Common myeloid progenitor, CD34-positive (primary cell): ENCODE measurements at regions not wholly inside any gene's neighbourhood (a gene's known extent, or its start where the extent isn't known, plus 50 kb on each side); places are given as distances from the start of the nearest gene placed in this dataset.
"Not testable (repeated sequence)": the region's sequence is repeated elsewhere in the genome, so short reads cannot be mapped to it uniquely, and the experiment has no call there.

Experiments
- CTCF ChIA-PET: fragments of 350-600 bp; sonication (Branson Sonifier 250); formaldehyde crosslinking; loops from one replicate; lab custom pipeline; 2021; ENCODE audit warnings: antibody characterized with exemption; lab: Charles Lee
- POLR2A ChIA-PET: fragments of 350-600 bp; sonication (Branson Sonifier 250); formaldehyde crosslinking; loops from one replicate; lab custom pipeline; 2021; ENCODE audit warnings: antibody characterized with exemption; lab: Charles Lee
- DNase-seq, 3 donors: peaks; one replicate each; pipeline versions ENCODE4 v3.0.0 to v3.0.0-alpha.2; 2013
- H3K27ac ChIP-seq, 2 experiments: 1 replicate in 1 of 2; 2 replicates in 1 of 2; pipeline ENCODE4 v1.7.0; 2013; ENCODE audit warnings: inconsistent platforms in 2 of 2, low read length in 2 of 2, mild to moderate bottlenecking in 2 of 2, low read depth in 1 of 2, moderate library complexity in 1 of 2; ENCODE audit not compliant: severe bottlenecking in 2 of 2, insufficient read depth in 1 of 2, poor library complexity in 1 of 2
- H3K27me3 ChIP-seq, 5 experiments: replicated peaks in 2 of 5; 1 replicate in 3 of 5; 2 replicates in 2 of 5; pipeline versions ENCODE4 v1.6.1 to v1.7.0; 2013; ENCODE audit warnings: low read length in 4 of 5, mild to moderate bottlenecking in 2 of 5, moderate library complexity in 2 of 5, inconsistent platforms in 1 of 5; ENCODE audit not compliant: insufficient read depth in 5 of 5, control insufficient read depth in 4 of 5
- H3K36me3 ChIP-seq, 4 experiments: 1 replicate in 2 of 4; 2 replicates in 2 of 4; pipeline versions ENCODE4 v1.6.1 to v1.7.0; 2013; ENCODE audit warnings: low read length in 3 of 4, control low read depth in 1 of 4, mild to moderate bottlenecking in 1 of 4; ENCODE audit not compliant: control insufficient read depth in 4 of 4, insufficient read depth in 4 of 4
- H3K4me1 ChIP-seq, 4 experiments: 1 replicate in 3 of 4; 2 replicates in 1 of 4; pipeline versions ENCODE4 v1.6.1 to v1.7.1; 2013; ENCODE audit warnings: low read length in 3 of 4, mild to moderate bottlenecking in 3 of 4, control low read depth in 1 of 4, inconsistent platforms in 1 of 4, moderate library complexity in 1 of 4; ENCODE audit not compliant: control insufficient read depth in 4 of 4, insufficient read depth in 4 of 4; ENCODE audit errors: control extremely low read depth in 1 of 4
- H3K4me3 ChIP-seq, 7 experiments: 1 replicate in 4 of 7; 2 replicates in 3 of 7; pipeline versions ENCODE4 v1.5.1 to v1.7.0; 2013; ENCODE audit warnings: mild to moderate bottlenecking in 7 of 7, low read length in 6 of 7, moderate library complexity in 6 of 7, inconsistent platforms in 2 of 7, low read depth in 2 of 7, control low read depth in 1 of 7; ENCODE audit not compliant: insufficient read depth in 4 of 7, control insufficient read depth in 1 of 7; ENCODE audit errors: extremely low read depth in 1 of 7
- H3K9me3 ChIP-seq, 5 experiments: 1 replicate in 4 of 5; 2 replicates in 1 of 5; pipeline versions ENCODE4 v1.6.1 to v1.7.1; 2013; ENCODE audit warnings: low read length in 4 of 5, mild to moderate bottlenecking in 2 of 5, inconsistent platforms in 1 of 5, low read depth in 1 of 5, moderate library complexity in 1 of 5; ENCODE audit not compliant: control insufficient read depth in 4 of 5, insufficient read depth in 2 of 5; ENCODE audit errors: control extremely low read depth in 1 of 5
- WGBS: methylation state at CpG from one replicate; pipeline ENCODE4 v1.1.5; 2013; ENCODE audit not compliant: insufficient coverage; 5-methylcytosine and 5-hydroxymethylcytosine counted together

GRCh38 chr7:110446658-110447057, 644.3 kb upstream of the LRRN3 start:
- 91% methylated on average over 3 of the region's 6 CpGs for WGBS
- ChIA-PET CTCF (no interaction called here), POLR2A (no interaction called here)
- H3K4me1 ChIP-seq: no peaks in the 10 kb centered on the region
- H3K27ac ChIP-seq: no peak overlapping the region
- no peak overlapping the region for H3K4me3 ChIP-seq
- DNase-seq: no peak
- no peaks in the 10 kb centered on the region for H3K27me3 ChIP-seq
- H3K36me3 ChIP-seq: no peaks in the 10 kb centered on the region
- H3K9me3 ChIP-seq: no peaks in the 10 kb centered on the region

GRCh38 chr7:110448918-110449317, 642.0 kb upstream of the LRRN3 start:
- DNase-seq: no peak
- no peaks in the 10 kb centered on the region for H3K36me3 ChIP-seq
- no peaks in the 10 kb centered on the region for H3K9me3 ChIP-seq
- POLR2A ChIA-PET: no interaction called here
- no peaks in the 10 kb centered on the region for H3K4me1 ChIP-seq
- no peak overlapping the region for H3K27ac ChIP-seq
- H3K27me3 ChIP-seq: no peaks in the 10 kb centered on the region
- CTCF ChIA-PET: no interaction called here
- H3K4me3 ChIP-seq: no peak overlapping the region

- no peaks in the 10 kb centered on the region for H3K36me3 ChIP-seq
- no peaks in the 10 kb centered on the region for H3K4me1 ChIP-seq
- no peak overlapping the region for H3K27ac ChIP-seq
- ChIA-PET CTCF (no interaction called here), POLR2A (no interaction called here)
- H3K9me3 ChIP-seq: no peaks in the 10 kb centered on the region
- no peaks in the 10 kb centered on the region for H3K27me3 ChIP-seq
- WGBS: no CpG with 5 or more reads among the region's 3 CpGs
- DNase-seq: no peak
- no peak overlapping the region for H3K4me3 ChIP-seq
Observed at GRCh38 chr7:110454713-110455112, 636.2 kb upstream of the LRRN3 start.

- no CpG with 5 or more reads among the region's 2 CpGs for WGBS
- Histone ChIP-seq H3K9me3 (no peaks in the 10 kb centered on the region), H3K4me3 (no peak overlapping the region), H3K27me3 (no peaks in the 10 kb centered on the region), H3K27ac (no peak overlapping the region), H3K4me1 (no peaks in the 10 kb centered on the region), H3K36me3 (no peaks in the 10 kb centered on the region)
- ChIA-PET POLR2A (no interaction called here), CTCF (no interaction called here)
- DNase-seq: no peak
Observed at GRCh38 chr7:110461621-110462020, 629.3 kb upstream of the LRRN3 start.

- no peaks in the 10 kb centered on the region for H3K4me1 ChIP-seq
- CTCF ChIA-PET: no interaction called here
- no peak for DNase-seq
- H3K9me3 ChIP-seq: no peaks in the 10 kb centered on the region
- H3K36me3 ChIP-seq: no peaks in the 10 kb centered on the region
- POLR2A ChIA-PET: no interaction called here
- H3K27me3 ChIP-seq: no peaks in the 10 kb centered on the region
- no peak overlapping the region for H3K4me3 ChIP-seq
- H3K27ac ChIP-seq: no peak overlapping the region
Observed at GRCh38 chr7:110470420-110470819, 620.5 kb upstream of the LRRN3 start.

- H3K36me3 ChIP-seq, H3K4me3 ChIP-seq, POLR2A ChIA-PET, CTCF ChIA-PET, H3K27ac ChIP-seq, DNase-seq, H3K27me3 ChIP-seq, H3K9me3 ChIP-seq, H3K4me1 ChIP-seq: not testable (repeated sequence)
- WGBS: 67% methylated on average over 3 of the region's 7 CpGs
Observed at GRCh38 chr7:110472419-110472818, 618.5 kb upstream of the LRRN3 start.

- no peaks in the 10 kb centered on the region for H3K36me3 ChIP-seq
- no peak overlapping the region for H3K27ac ChIP-seq
- ChIA-PET CTCF (no interaction called here), POLR2A (no interaction called here)
- H3K4me3 ChIP-seq: no peak overlapping the region
- H3K27me3 ChIP-seq: no peaks in the 10 kb centered on the region
- WGBS: 92% methylated on average over 2 of the region's 2 CpGs
- H3K9me3 ChIP-seq: peaks cover 0 to 11% (median 1%) of the 10 kb centered on the region in 5 experiments
- H3K4me1 ChIP-seq: no peaks in the 10 kb centered on the region
- no peak for DNase-seq
Observed at GRCh38 chr7:110480964-110481363, 610.0 kb upstream of the LRRN3 start.
